ENCODE measurements at regions not wholly inside any gene's neighbourhood (a gene's known extent, or its start where the extent isn't known, plus 50 kb on each side); places are given as distances from the start of the nearest gene placed in this dataset.
A peak's percentile ranks its signal among the peaks of the same experiment; 100 is the strongest.

- no peak for DNase-seq
Observed at GRCh38 chr4:187544461-187545053, 451.0 kb upstream of the ZFP42 start.

GRCh38 chr4:187547316-187547715 lies 448.3 kb upstream of the ZFP42 start:
- DNase-seq, result no peak

- no peak for DNase-seq
Observed at GRCh38 chr4:187550256-187550950, 445.2 kb upstream of the ZFP42 start.

- no peak for DNase-seq
Observed at GRCh38 chr4:187552781-187553180, 442.8 kb upstream of the ZFP42 start.

GRCh38 chr4:187555174-187555573 lies 440.4 kb upstream of the ZFP42 start:
- no peak for DNase-seq

- no peak for DNase-seq
Observed at GRCh38 chr4:187558391-187558790, 437.2 kb upstream of the ZFP42 start.

- no peak for DNase-seq
Observed at GRCh38 chr4:187562345-187562744, 433.2 kb upstream of the ZFP42 start.

GRCh38 chr4:187565416-187565815 lies 430.2 kb upstream of the ZFP42 start:
- no peak for DNase-seq

- DNase-seq, result no peak
Observed at GRCh38 chr4:187569871-187570270, 425.7 kb upstream of the ZFP42 start.

- DNase-seq, result no peak
Observed at GRCh38 chr4:187575706-187576105, 419.9 kb upstream of the ZFP42 start.

- DNase-seq, result no peak
Observed at GRCh38 chr4:187576751-187577150, 418.8 kb upstream of the ZFP42 start.

- no peak for DNase-seq
Observed at GRCh38 chr4:187577941-187578480, 417.6 kb upstream of the ZFP42 start.

GRCh38 chr4:187586892-187587291 lies 408.7 kb upstream of the ZFP42 start:
- DNase-seq, result no peak

- no peak for DNase-seq
Observed at GRCh38 chr4:187598196-187598595, 397.4 kb upstream of the ZFP42 start.

GRCh38 chr4:187602339-187603092 lies 393.1 kb upstream of the ZFP42 start:
- DNase-seq, result no peak

GRCh38 chr4:187603093-187604025 lies 392.2 kb upstream of the ZFP42 start:
- DNase-seq, result no peak

- no peak for DNase-seq
Observed at GRCh38 chr4:187604984-187605383, 390.6 kb upstream of the ZFP42 start.

- DNase-seq, result peak; percentile 61
Observed at GRCh38 chr4:187606581-187606980, 389.0 kb upstream of the ZFP42 start.

- no peak for DNase-seq
Observed at GRCh38 chr4:187608001-187608421, 387.6 kb upstream of the ZFP42 start.

GRCh38 chr4:187612301-187612700 lies 383.3 kb upstream of the ZFP42 start:
- no peak for DNase-seq

- no peak for DNase-seq
Observed at GRCh38 chr4:187613089-187613839, 382.3 kb upstream of the ZFP42 start.

GRCh38 chr4:187615972-187616371 lies 379.6 kb upstream of the ZFP42 start:
- no peak for DNase-seq

Measured in hematopoietic multipotent progenitor cell treated with erythropoietin and hydrocortisone succinate and interleukin-3 and kit ligand, for 4 days (in vitro differentiated cells).